ENCODE measurements at regions not wholly inside any gene's neighbourhood (a gene's known extent, or its start where the extent isn't known, plus 50 kb on each side); places are given as distances from the start of the nearest gene placed in this dataset.

DNA sequence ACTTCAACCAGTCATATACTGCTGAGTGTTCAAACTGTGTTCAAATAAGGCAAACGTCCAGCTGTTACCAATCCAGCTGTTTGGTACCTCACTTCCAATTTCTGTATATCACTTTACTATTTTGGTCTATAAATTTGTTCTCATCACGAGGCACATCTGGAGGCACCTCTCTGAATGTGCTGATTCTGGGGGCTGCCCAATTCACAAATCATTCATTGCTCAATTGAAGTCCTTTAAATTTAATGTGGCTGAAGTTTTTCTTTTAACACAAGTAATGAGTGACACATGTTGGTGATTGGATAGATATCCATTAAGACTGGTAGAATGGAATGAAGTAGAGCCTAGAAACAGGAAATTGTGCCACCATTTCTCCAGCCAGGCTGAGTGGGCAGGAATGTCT, 617.0 kb upstream of the TMEM132C start:
- no peaks in the 10 kb centered on the region for H3K27me3 ChIP-seq
- no peak overlapping the region for H2AFZ ChIP-seq (replicated peaks)
- Mint-ChIP-seq H3K27ac (no peak overlapping the region), H3K36me3 (no peaks in the 10 kb centered on the region), H3K9me3 (peaks cover 3% of the 10 kb centered on the region), H3K27me3 (ENCODE audit: insufficient read depth, low read depth) (peaks cover 4% of the 10 kb centered on the region), H3K4me3 (no peak overlapping the region), H3K4me1 (no peaks in the 10 kb centered on the region)
- no peak overlapping the region for H3K4me3 ChIP-seq
- H3K79me2 ChIP-seq (ENCODE audit: low read depth), result no peaks in the 10 kb centered on the region
- DNase-seq (ENCODE audit: low spot score), result no peak
- no peaks in the 10 kb centered on the region for H3F3A ChIP-seq (ENCODE audit: low read depth)
- H4K20me1 ChIP-seq (ENCODE audit: low read depth), result no peaks in the 10 kb centered on the region
- no peaks in the 10 kb centered on the region for H3K9me3 ChIP-seq (ENCODE audit: low read depth)
- no peak overlapping the region for H3K9ac ChIP-seq
- no peak overlapping the region for H3K4me2 ChIP-seq
- H3K27ac ChIP-seq, result no peak overlapping the region
- no peaks in the 10 kb centered on the region for H3K4me1 ChIP-seq
- H3K36me3 ChIP-seq, result no peaks in the 10 kb centered on the region
- TF ChIP-seq EZH2 (IDR thresholded peaks at IDR 0.05), result no peak
- no peak for TF ChIP-seq CTCF (IDR thresholded peaks at IDR 0.05)
- no peak for TF ChIP-seq EZH2phosphoT487 (IDR thresholded peaks at IDR 0.05)

DNA sequence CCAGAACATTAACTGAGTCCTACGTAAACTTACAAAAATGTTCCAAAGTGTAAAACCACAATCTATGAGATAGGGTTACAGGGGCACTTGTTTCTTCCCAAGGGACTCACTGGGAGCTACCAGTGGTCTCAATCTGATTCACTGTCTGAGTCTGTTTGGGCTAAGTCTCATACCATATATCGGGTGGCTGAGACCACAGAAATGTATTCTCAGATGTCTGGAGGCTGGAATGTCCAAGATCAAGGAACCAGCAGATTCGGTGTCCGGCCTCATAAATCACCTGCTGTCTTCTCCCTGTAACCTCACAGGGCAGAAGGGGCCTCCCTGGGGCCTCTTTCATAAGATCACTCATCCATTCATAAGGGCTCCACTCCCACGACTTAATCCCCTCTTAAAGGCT, 616.3 kb upstream of the TMEM132C start:
- H3K4me1 Mint-ChIP-seq, result no peaks in the 10 kb centered on the region
- H3K36me3 ChIP-seq, result no peaks in the 10 kb centered on the region

GRCh38 chr12:127652281-127652680, 614.7 kb upstream of the TMEM132C start:
- Histone ChIP-seq H3K9ac (no peak overlapping the region), H3K27me3 (no peaks in the 10 kb centered on the region), H3K36me3 (no peaks in the 10 kb centered on the region), H2AFZ (replicated peaks) (no peak overlapping the region), H3K4me1 (no peaks in the 10 kb centered on the region), H3K79me2 (ENCODE audit: low read depth) (no peaks in the 10 kb centered on the region), H3K4me3 (no peak overlapping the region), H3K27ac (no peak overlapping the region), H3K4me2 (no peak overlapping the region), H4K20me1 (ENCODE audit: low read depth) (no peaks in the 10 kb centered on the region), H3F3A (ENCODE audit: low read depth) (no peaks in the 10 kb centered on the region), H3K9me3 (ENCODE audit: low read depth) (no peaks in the 10 kb centered on the region)
- no peak for DNase-seq (ENCODE audit: low spot score)
- Mint-ChIP-seq H3K4me3 (no peak overlapping the region), H3K27ac (no peak overlapping the region), H3K36me3 (no peaks in the 10 kb centered on the region), H3K4me1 (no peaks in the 10 kb centered on the region), H3K9me3 (peaks cover 3% of the 10 kb centered on the region), H3K27me3 (ENCODE audit: insufficient read depth, low read depth) (no peaks in the 10 kb centered on the region)
- TF ChIP-seq CTCF (IDR thresholded peaks at IDR 0.05), result no peak
- no peak for TF ChIP-seq EZH2 (IDR thresholded peaks at IDR 0.05)
- TF ChIP-seq EZH2phosphoT487 (IDR thresholded peaks at IDR 0.05), result no peak

More for the DNA sequence above, 616.3 kb upstream of the TMEM132C start:
- H3K9me3 ChIP-seq (ENCODE audit: low read depth), result no peaks in the 10 kb centered on the region
- no peak overlapping the region for H2AFZ ChIP-seq (replicated peaks)
- no peaks in the 10 kb centered on the region for H4K20me1 ChIP-seq (ENCODE audit: low read depth)
- no peaks in the 10 kb centered on the region for H3K27me3 ChIP-seq
- Mint-ChIP-seq H3K36me3 (no peaks in the 10 kb centered on the region), H3K27me3 (ENCODE audit: insufficient read depth, low read depth) (peaks cover under 1% of the 10 kb centered on the region), H3K27ac (no peak overlapping the region), H3K9me3 (peaks cover 3% of the 10 kb centered on the region), H3K4me3 (no peak overlapping the region)
- no peak for TF ChIP-seq CTCF (IDR thresholded peaks at IDR 0.05)
- no peak for TF ChIP-seq EZH2 (IDR thresholded peaks at IDR 0.05)
- TF ChIP-seq EZH2phosphoT487 (IDR thresholded peaks at IDR 0.05), result no peak
- H3K4me2 ChIP-seq, result no peak overlapping the region
- no peaks in the 10 kb centered on the region for H3K4me1 ChIP-seq
- no peak overlapping the region for H3K4me3 ChIP-seq
- no peak overlapping the region for H3K27ac ChIP-seq
- H3K79me2 ChIP-seq (ENCODE audit: low read depth), result no peaks in the 10 kb centered on the region
- H3K9ac ChIP-seq, result no peak overlapping the region
- no peak for DNase-seq (ENCODE audit: low spot score)
- no peaks in the 10 kb centered on the region for H3F3A ChIP-seq (ENCODE audit: low read depth)
